ENCODE measurements at regions not wholly inside any gene's neighbourhood (a gene's known extent, or its start where the extent isn't known, plus 50 kb on each side); places are given as distances from the start of the nearest gene placed in this dataset.
"Not testable (repeated sequence)": the region's sequence is repeated elsewhere in the genome, so short reads cannot be mapped to it uniquely, and the experiment has no call there.

DNA sequence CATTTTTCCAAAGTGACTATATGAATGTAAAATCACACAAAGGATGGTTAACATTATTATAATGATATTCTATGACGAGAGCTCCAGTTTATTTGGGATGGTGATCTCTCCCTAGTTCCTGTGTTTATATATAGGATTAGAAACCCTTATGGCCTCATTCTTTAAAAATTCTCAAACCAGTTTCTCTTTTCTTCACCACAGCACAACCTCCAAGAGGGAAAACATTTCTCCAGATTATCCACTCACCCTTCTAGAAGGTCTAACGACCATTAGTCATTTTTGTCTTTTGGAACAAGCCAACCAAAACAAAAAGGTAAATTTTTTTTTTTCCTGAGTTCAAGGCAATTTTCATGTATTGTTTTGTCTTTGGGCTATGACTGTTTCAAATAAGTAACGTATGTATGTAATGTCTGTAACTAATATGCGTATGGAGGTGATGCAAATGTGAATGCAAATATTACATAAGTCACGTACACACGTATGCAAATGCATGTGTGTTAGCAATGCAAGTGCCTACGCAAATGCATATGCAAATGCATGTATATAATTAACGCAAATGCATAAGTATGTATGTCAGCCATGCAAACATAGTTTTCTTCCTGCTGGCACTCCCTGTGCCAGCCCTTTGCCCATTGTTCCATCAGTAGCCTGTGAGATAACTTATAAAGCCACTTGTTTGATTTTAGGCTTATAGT is 72.5 kb upstream of the MORC3 start:
- no peak for DNase-seq (ENCODE audit: low spot score)

DNA sequence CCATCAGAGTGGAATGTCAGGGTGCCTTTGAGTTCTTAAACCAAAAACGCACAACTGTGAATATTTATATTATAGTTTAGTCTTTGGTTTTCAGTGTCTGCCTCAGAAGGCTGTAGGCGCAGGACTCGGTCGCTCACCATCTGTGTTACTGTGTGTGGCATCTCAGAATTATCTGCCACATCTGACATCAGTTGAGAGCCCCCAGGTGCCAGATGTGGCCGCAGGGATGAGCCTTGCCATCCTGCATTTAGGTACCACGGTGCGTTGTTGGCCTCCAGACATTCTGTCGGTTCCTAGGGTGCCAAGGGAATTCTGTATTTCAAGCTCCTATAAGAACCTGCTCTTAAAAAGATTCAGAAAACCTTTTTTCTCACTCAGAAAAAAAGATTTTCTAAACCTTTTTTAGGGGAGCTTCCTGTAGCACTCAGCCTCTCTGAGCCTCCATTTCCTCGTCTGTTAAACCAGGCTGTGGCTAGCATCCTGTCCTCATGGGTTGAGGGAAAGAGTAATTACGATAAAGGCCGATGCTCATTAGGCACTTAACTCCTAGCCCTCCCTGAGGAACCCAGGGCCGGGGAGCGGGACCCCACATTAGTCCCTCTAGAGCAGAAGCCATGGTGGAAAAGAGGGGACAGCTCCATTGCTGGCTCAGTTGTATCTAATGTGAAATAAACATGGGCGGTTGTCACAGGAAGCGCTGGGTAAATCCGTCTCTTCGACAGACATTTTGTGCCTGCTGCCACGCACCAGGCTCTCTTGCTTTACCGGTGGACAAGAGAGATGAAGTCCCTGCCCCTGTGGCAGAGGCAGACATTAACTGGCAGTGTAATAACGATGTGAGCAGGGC is 70.2 kb upstream of the MORC3 start:
- DNase-seq (ENCODE audit: low spot score): no peak

DNA sequence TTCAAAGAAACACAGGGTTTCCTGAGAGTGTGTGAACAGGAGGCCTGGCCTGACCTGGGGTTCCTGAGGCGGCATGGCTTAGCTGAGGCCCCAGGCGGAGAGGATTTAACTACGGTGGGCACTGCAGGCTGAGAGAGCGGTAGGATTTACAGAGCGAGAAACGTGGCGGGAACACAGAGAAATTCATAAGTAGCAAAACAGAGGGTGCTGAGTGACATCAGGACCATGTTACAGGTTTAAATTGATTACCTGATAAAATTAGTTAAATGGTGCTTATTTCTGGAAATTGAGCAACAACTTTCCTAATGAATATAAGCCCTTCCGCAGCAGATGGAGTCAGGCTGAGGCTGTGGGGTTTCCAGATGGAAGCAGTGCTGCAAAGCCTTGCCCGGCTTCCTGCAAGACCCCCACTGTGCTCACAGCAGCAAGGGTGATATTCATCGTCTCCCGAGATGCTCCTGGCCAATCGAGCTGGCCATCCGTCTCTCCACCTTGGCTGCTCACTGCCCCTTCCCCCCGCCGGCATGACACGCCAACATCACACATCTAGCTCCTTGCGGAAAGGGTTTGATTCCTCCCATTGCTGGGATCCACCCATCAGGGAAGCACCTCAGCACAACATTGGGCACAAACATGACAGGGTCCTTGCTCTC is 69.4 kb upstream of the MORC3 start:
- no peak for DNase-seq (ENCODE audit: low spot score)

DNA sequence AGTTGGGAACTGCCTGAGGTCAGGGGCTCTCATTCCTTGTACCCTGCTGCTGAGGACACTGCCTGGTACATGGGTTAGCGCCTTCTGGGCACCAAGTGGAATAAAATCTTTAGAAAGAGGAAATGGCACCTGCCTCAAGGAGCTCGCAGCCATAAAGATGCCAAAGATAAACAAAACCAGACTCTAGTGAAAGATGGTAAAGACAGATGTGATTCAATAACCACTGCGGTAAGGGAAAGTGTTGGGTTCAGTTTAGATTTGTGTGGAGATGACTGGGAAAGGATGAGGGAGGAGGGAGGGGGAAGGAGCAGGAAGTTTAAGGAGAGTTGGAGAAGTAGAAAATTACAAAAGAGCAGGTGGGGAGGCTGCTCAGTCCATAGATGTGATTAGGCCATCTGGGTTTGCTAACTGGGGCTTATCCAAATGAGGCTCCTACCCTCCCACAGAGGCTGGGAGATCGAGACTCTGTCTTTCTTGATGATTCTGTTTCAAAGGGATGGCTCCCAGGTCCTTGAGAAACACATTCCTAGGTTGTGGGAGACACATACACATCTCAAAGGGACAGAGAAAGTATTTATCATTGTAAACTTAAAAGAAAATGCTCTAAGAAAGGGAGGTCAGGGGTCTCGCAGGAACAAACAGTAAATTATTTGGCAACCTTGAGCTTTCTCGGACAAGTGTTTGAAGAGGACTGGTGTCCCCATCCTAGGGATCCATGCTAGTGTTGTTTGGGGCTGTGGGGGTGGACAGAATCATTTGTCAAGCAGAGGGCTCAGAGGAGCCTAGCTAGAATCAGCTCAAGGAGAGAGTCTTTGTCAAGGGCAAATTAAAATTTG is 65.7 kb upstream of the MORC3 start:
- DNase-seq (ENCODE audit: low spot score): no peak

DNA sequence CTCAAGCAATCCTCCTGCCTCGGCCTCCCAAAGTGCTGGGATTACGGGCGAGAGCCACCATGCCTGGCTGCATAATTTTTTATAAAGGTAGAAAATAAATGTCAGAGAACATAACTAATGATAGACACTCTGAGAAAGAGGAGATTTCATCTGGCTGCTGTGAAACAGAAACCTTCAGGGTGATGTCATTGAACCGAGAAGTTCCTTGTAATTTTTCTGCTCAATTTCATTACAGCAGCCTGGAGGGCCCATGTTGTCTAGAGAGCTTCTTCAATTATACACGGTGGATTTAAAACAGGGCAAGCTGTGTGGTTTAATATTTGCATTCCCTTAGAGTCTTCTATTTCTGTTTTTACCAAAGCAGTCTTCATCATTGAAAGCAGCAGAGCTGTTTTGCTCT is 64.3 kb upstream of the MORC3 start:
- no peak for DNase-seq (ENCODE audit: low spot score)

DNA sequence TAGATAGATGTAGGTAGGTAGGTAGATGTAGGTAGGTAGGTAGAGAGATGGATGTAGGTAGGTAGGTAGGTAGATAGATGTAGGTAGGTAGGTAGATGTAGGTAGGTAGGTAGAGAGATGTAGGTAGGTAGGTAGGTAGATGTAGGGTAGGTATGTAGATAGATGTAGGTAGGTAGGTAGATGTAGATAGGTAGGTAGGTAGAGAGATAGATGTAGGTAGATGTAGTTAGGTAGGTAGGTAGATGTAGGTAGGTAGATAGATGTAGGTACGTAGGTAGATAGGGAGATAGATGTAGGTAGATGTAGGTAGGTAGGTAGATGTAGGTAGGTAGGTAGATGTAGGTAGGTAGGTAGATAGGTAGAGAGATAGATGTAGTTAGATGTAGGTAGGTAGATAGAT is 62.3 kb upstream of the MORC3 start:
- no peak for DNase-seq (ENCODE audit: low spot score)

DNA sequence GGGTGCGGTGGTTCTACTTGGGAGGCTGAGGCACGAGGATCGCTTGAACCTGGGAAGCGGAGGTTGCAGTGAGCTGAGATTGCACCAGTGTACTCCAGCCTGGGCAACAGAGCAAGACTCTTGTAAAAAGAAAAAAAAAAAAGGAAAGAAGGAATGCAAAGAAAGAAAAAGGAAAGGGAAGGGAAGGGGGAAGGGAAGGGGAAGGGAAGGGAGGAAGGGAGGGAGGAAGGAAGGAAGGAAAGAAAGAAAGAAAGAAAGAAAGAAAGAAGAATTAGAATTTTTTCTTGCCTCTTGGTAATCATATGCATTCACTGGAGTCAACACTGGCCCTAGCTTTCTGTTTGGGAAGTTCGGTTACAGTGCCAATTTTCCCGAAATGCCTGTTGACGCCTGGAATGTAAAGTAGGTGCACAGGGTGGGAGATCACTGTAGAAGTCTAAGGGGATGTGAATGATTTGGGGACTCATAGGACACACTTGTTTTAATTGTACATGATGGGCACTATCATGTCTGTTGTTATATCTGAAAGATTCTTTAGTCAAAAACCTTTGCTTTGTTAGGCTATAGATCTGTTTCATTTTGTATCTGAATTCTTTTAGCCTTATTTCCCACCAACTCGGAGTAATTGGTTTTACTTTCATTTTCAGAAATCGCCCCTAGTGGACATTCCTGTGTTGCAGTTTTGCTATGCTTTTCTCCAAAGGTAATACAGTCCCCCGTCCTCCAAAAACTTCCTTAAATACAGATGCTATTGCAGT is 59.8 kb upstream of the MORC3 start:
- peak; percentile 65 for DNase-seq (ENCODE audit: low spot score)

DNA sequence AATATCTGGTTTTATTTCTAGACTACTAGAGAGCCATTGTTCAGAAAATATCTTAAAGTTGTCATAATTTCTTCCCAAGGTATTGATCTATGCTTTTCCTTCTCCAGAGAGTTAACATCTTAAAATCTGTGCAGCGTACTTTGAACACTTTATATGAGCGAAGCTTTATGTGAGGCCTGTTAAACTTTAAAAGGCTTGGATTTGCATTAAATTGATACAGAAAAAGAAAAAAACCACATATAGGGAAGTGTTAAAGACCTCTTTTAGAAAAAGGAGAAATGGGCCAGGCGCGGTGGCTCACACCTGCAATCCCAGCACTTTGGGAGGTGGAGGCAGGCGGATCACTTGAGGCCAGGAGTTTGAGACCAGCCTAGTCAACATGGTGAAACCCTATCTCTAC is 59.2 kb upstream of the MORC3 start:
- no peak for DNase-seq (ENCODE audit: low spot score)

DNA sequence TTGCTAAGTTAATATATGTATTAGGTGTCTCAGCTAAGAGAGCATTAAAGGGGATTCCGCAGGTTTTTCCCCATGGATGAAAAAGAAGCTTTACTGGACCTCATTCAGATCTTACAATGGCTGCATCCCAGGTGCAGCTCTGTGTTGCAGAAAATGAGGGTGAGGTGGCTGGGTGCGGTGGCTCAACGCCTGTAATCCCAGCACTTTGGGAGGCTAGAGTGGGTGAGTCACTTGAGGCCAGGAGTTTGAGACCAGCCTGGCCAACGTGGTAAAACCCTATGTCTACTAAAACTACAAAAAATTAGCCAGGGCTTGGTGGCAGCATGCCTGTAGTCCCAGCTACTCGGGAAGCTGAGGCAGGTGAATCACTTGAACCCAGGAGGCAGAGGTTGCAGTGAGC is 58.5 kb upstream of the MORC3 start:
- DNase-seq (ENCODE audit: low spot score): no peak

DNA sequence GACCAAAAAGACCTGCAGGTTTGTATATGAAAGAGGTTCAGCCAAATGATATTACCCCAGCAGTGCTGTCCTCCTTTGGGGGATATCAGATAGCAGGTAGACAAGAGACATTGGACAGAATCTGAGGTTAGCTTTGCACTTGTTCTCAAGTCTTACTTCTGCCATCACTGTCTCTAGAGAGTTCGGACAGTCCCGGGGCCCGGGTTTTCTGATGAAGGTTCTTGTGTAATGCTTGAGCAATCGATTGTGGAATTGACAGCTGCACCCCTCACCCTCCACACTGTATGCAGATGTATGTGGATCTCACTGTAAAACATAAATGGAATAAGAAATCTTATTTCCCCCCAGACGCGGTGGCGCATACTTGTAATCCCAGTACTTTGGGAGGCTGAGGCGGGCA is 56.2 kb upstream of the MORC3 start:
- DNase-seq (ENCODE audit: low spot score): no peak

DNA sequence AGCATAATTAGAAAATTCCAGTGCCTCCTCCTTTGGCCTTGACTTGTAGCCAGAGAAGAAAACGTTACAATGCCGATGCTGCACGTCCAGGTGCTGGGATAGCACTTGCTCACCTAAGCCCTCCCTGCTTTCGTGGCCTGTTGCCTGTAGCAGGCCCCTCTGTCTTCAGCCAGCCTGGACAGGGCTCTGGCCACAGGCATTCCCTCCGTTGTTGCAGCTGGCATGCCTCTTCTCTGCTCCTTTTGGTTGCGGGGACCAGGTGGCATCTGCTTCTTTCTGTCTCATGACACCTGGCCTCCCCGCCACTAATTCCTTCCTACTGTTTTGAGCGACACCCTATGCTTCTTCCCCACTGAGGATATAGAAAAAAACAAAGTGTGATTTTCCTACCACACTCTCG is 54.6 kb upstream of the MORC3 start:
- DNase-seq (ENCODE audit: low spot score): no peak

DNA sequence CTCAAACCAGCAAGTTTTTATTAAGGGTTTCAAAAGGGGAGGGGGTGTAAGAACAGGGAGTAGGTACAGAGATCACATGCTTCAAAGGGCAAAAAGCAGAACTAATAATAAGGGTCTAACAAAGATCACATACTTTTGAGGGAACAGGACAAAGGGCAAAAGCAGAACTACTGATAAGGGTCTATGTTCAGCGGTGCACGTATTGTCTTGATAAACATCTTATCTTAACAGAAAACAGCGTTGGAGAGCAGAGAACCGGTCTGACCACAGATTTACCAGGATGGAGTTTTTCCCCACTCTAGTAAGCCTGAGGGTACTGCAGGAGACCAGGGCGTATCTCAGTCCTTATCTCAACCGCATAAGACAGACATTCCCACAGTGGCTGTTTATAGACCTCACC is 52.2 kb upstream of the MORC3 start:
- DNase-seq (ENCODE audit: low spot score): not testable (repeated sequence)

DNA sequence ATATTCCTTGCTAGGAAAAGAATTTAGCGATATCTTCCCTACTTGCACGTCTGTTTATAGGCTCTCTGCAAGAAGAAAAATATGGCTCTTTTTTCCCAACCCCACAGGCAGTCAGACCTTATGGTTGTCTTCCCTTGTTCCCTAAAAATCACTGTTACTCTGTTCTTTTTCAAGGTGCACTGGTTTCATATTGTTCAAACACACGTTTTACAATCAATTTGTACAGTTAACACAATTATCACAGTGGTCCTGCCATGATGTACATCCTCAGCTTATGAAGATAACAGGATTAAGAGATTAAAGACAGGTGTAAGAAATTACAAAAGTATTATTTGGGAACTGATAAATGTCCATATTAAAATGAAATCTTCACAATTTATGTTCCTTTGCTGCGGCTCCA is 51.7 kb upstream of the MORC3 start:
- not testable (repeated sequence) for DNase-seq (ENCODE audit: low spot score)

Measured in CD4-positive, alpha-beta T cell treated with Interleukin-6 at 100 ng/mL for 8 hours (primary cell).